ENCODE measurements at regions not wholly inside any gene's neighbourhood (a gene's known extent, or its start where the extent isn't known, plus 50 kb on each side); places are given as distances from the start of the nearest gene placed in this dataset.

DNA sequence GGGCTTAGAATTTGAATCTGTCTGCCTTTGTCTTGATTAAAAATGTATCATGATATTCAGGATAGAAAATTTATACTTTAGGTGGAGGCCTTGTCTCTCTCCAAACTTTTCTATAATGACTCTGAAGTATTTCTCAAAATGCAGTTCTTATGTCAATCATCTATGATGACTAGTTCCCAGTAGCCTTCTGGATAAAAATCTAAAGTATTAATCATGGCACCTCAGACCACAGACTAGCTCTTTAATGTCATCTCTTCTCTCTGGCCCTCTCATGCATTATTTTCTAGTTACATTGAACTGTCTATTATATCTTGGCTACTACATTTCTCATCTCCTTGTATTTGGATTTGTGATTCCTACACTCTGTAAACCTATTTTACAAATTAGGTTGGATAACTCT is 96.9 kb downstream of the ZPLD1 start:
- Mint-ChIP-seq H3K36me3 (ENCODE audit: insufficient read depth in 1 of 3, low read depth in 3 of 3) (no peaks in the 10 kb centered on the region), H3K27me3 (ENCODE audit: low read depth) (no peaks in the 10 kb centered on the region), H3K9me3 (no peaks in the 10 kb centered on the region), H3K4me3 (no peak overlapping the region), H3K27ac (no peak overlapping the region; a peak in 1 of 7 replicates), H3K4me1 (no peaks in the 10 kb centered on the region)
- no peak overlapping the region for H3K9ac ChIP-seq (ENCODE audit: extremely low read depth, insufficient read length, low read length)
- H2BK5ac ChIP-seq (ENCODE audit: insufficient read length, low read length) = no peak overlapping the region
- no peak overlapping the region for H2BK15ac ChIP-seq (ENCODE audit: low read depth, low read length)
- DNase-seq = no peak
- no peak overlapping the region for H3K4ac ChIP-seq (ENCODE audit: low read depth, low read length)
- H3K4me2 ChIP-seq (ENCODE audit: insufficient read depth, insufficient read length, low read length) = no peak overlapping the region
- H4K5ac ChIP-seq (ENCODE audit: insufficient read length, low read depth, low read length) = no peak overlapping the region
- TF ChIP-seq, protein P1, sequence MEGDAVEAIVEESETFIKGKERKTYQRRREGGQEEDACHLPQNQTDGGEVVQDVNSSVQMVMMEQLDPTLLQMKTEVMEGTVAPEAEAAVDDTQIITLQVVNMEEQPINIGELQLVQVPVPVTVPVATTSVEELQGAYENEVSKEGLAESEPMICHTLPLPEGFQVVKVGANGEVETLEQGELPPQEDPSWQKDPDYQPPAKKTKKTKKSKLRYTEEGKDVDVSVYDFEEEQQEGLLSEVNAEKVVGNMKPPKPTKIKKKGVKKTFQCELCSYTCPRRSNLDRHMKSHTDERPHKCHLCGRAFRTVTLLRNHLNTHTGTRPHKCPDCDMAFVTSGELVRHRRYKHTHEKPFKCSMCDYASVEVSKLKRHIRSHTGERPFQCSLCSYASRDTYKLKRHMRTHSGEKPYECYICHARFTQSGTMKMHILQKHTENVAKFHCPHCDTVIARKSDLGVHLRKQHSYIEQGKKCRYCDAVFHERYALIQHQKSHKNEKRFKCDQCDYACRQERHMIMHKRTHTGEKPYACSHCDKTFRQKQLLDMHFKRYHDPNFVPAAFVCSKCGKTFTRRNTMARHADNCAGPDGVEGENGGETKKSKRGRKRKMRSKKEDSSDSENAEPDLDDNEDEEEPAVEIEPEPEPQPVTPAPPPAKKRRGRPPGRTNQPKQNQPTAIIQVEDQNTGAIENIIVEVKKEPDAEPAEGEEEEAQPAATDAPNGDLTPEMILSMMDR (conservative IDR thresholded peaks at IDR 0.05) = no peak
- no peaks in the 10 kb centered on the region for H3K4me1 ChIP-seq (ENCODE audit: insufficient read depth, low read length)
- H2BK20ac ChIP-seq (ENCODE audit: low read depth, low read length, poor library complexity, severe bottlenecking) = no peak overlapping the region
- no peak overlapping the region for H4K91ac ChIP-seq (ENCODE audit: insufficient read length, low read depth, low read length)
- no peak overlapping the region for H2BK120ac ChIP-seq (ENCODE audit: low read depth, low read length, poor library complexity, severe bottlenecking)
- no peaks in the 10 kb centered on the region for H3K79me2 ChIP-seq (ENCODE audit: insufficient read depth, low read length)
- H2BK12ac ChIP-seq (ENCODE audit: insufficient read length, low read depth, low read length) = no peak overlapping the region
- no peak overlapping the region for H3K23ac ChIP-seq (ENCODE audit: insufficient read length, low read depth, low read length)
- no peak overlapping the region for H3K27ac ChIP-seq (ENCODE audit: insufficient read length, low read depth, low read length)
- H3T11ph ChIP-seq (ENCODE audit: low read length) = no peak overlapping the region
- H4K8ac ChIP-seq (replicated peaks; ENCODE audit: insufficient read length, low read depth, low read length) = no peak overlapping the region
- no peak overlapping the region for H3K18ac ChIP-seq (ENCODE audit: insufficient read length, low read depth, low read length)
- H4K20me1 ChIP-seq (ENCODE audit: control insufficient read depth, insufficient read depth, insufficient read length) = no peaks in the 10 kb centered on the region
- H2AFZ ChIP-seq (ENCODE audit: low read length) = no peak overlapping the region
- H2AK5ac ChIP-seq (ENCODE audit: insufficient read length, low read length) = no peak overlapping the region
- H3K9me3 ChIP-seq (ENCODE audit: control insufficient read depth, low read depth, low read length) = no peaks in the 10 kb centered on the region
- H3K56ac ChIP-seq (ENCODE audit: insufficient read length, low read depth, low read length) = no peak overlapping the region
- no peaks in the 10 kb centered on the region for H3K79me1 ChIP-seq (ENCODE audit: insufficient read depth, low read depth, low read length, poor library complexity, severe bottlenecking)
- no peaks in the 10 kb centered on the region for H3K27me3 ChIP-seq (ENCODE audit: insufficient read depth, low read length)
- H3K23me2 ChIP-seq (ENCODE audit: insufficient read length, low read depth, low read length, poor library complexity, severe bottlenecking) = no peaks in the 10 kb centered on the region
- H3K14ac ChIP-seq (ENCODE audit: insufficient read depth, low read length) = no peak overlapping the region
